ENCODE measurements at regions not wholly inside any gene's neighbourhood (a gene's known extent, or its start where the extent isn't known, plus 50 kb on each side); places are given as distances from the start of the nearest gene placed in this dataset.

DNA sequence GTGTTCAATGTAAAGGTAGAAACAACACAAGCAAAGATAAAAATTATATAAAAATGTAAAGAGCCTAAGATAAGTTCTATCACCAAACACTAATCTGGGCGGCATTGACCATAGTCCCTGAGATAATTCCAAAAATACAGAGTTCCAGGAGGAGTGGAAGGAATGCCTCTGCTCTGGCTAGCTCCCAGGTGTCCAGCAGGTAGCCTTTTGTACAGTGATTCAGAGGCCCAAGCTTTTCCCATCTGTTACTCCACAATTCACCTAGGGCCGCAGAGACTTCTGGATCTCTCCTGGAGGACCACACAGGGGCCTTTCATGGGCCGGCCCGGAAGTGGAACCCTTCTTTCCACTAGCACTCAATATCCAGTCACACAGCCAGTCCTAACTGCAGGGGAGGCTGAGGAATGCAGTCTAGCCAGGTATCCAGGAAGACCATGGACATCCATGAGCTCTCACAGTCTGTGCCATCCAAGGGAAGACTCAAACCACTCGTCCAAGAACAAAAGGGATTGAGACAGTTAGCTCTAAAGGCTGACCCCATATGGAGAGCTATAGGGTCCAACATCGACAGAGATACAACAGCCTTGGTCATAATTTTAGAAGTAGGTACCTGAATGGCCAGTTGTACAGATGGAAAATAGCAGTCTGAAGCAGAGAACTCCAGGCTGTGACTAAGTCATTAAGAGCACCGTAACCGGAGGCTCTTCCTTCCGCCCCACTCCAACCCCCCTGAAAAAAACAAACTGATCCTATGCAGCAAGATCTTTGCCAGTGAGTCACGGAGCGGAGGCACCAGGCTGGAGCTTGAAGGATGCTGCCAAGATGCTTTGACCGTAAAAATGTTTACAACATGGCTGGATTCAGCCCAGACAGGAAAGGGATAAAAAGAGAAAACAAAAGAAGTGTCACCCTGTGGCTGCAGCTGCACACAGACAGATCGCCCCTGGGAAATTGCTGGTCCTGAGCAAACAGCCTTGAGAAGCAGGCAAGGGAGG, 204.8 kb downstream of the NUAK1 start:
- Histone ChIP-seq H3K9ac (ENCODE audit: control insufficient read depth, insufficient read depth, low read length) (no peak overlapping the region), H2AFZ (ENCODE audit: control insufficient read depth, low read depth, low read length) (no peak overlapping the region), H3K4me3 (no peak overlapping the region), H3K9me3 (replicated peaks; ENCODE audit: control insufficient read depth, insufficient read depth, low read length) (no peaks in the 10 kb centered on the region), H3K27me3 (replicated peaks in 1 of 2; ENCODE audit: control insufficient read depth in 2 of 2, insufficient read depth in 2 of 2, low read length in 1 of 2) (no peaks in the 10 kb centered on the region; a peak in 3 of 4 replicates), H3K4me2 (ENCODE audit: control insufficient read depth, insufficient read depth) (no peak overlapping the region), H4K20me1 (ENCODE audit: control insufficient read depth, insufficient read depth) (no peaks in the 10 kb centered on the region), H3K79me2 (ENCODE audit: control insufficient read depth, insufficient read depth, low read length) (no peaks in the 10 kb centered on the region), H3K27ac (ENCODE audit: control insufficient read depth, insufficient read depth) (no peak overlapping the region), H3K36me3 (ENCODE audit: control insufficient read depth in 2 of 2, insufficient read depth in 2 of 2, low read length in 1 of 2) (no peaks in the 10 kb centered on the region), H3K4me1 (ENCODE audit: control insufficient read depth, insufficient read depth, low read length) (no peaks in the 10 kb centered on the region)
- ChIA-PET POLR2A (no interaction called here), RAD21 (ENCODE audit: unreplicated experiment) (no interaction called here), CTCF (no interaction called here), SMC1A (ENCODE audit: uncharacterized antibody, unreplicated experiment) (no interaction called here)
- BruUV-seq (replicated peaks) = no TSS peak
- intact Hi-C loops (cut with micrococcal nuclease; ENCODE audit: unreplicated experiment) = no loop called here
- 38% methylated on average over 13 of the region's 13 CpGs for WGBS (ENCODE audit: insufficient coverage, insufficient replicate concordance, low lambda C conversion rate, missing lambda C conversion rate)
- DNase-seq (ENCODE audit: low read depth, low spot score) (no peak), FAIRE-seq (no peak), ATAC-seq (no peak)
- no peak for TF ChIP-seq ZSCAN29 (IDR thresholded peaks at IDR 0.05)
- no peak for TF ChIP-seq TCF3 (IDR thresholded peaks at IDR 0.05; ENCODE audit: borderline replicate concordance, insufficient read depth, low read depth, low read length)
- TF ChIP-seq ATF3 (IDR thresholded peaks at IDR 0.05; ENCODE audit: borderline replicate concordance, extremely low read depth, low read depth, low read length) = no peak
- TF ChIP-seq BMI1 (IDR thresholded peaks at IDR 0.05; ENCODE audit: borderline replicate concordance) = no peak
- TF ChIP-seq DPF2 (IDR thresholded peaks at IDR 0.05) = no peak
- TF ChIP-seq, protein P1, sequence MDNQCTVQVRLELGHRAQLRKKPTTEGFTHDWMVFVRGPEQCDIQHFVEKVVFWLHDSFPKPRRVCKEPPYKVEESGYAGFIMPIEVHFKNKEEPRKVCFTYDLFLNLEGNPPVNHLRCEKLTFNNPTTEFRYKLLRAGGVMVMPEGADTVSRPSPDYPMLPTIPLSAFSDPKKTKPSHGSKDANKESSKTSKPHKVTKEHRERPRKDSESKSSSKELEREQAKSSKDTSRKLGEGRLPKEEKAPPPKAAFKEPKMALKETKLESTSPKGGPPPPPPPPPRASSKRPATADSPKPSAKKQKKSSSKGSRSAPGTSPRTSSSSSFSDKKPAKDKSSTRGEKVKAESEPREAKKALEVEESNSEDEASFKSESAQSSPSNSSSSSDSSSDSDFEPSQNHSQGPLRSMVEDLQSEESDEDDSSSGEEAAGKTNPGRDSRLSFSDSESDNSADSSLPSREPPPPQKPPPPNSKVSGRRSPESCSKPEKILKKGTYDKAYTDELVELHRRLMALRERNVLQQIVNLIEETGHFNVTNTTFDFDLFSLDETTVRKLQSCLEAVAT (IDR thresholded peaks at IDR 0.05) = no peak
- no peak for TF ChIP-seq TARDBP (IDR thresholded peaks at IDR 0.05; ENCODE audit: borderline replicate concordance)
- no peak for TF ChIP-seq POLR2AphosphoS2 (IDR thresholded peaks at IDR 0.05; ENCODE audit: low read depth, low read length)
- TF ChIP-seq E4F1 (IDR thresholded peaks at IDR 0.05; ENCODE audit: borderline replicate concordance, partially characterized antibody) = no peak
- TF ChIP-seq POLR2AphosphoS5 (IDR thresholded peaks at IDR 0.05; ENCODE audit: low read length) = no peak
- TF ChIP-seq WRNIP1 (IDR thresholded peaks at IDR 0.05; ENCODE audit: borderline replicate concordance, low read depth, low read length) = no peak
- no peak for TF ChIP-seq CEBPZ (IDR thresholded peaks at IDR 0.05; ENCODE audit: low read depth, low read length)
- TF ChIP-seq, protein P2, sequence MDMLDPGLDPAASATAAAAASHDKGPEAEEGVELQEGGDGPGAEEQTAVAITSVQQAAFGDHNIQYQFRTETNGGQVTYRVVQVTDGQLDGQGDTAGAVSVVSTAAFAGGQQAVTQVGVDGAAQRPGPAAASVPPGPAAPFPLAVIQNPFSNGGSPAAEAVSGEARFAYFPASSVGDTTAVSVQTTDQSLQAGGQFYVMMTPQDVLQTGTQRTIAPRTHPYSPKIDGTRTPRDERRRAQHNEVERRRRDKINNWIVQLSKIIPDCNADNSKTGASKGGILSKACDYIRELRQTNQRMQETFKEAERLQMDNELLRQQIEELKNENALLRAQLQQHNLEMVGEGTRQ (IDR thresholded peaks at IDR 0.05; ENCODE audit: borderline replicate concordance, low read depth, low read length) = no peak
- TF ChIP-seq CEBPB (IDR thresholded peaks at IDR 0.05; ENCODE audit: borderline replicate concordance in 1 of 2, low read depth in 2 of 2, low read length in 2 of 2) = no peak
- in situ Hi-C loops (cut with MboI) = no loop called here
